HG02623 (cell line): ENCODE measurements at regions not wholly inside any gene's neighbourhood (a gene's known extent, or its start where the extent isn't known, plus 50 kb on each side); places are given as distances from the start of the nearest gene placed in this dataset.

ENCODE experiments used
- ATAC-seq: cut with Tn5 transposase; IDR thresholded peaks from one replicate; pipeline ENCODE4 v1.9.1; 2021; ENCODE audit warnings: moderate library complexity; ENCODE audit not compliant: unreplicated experiment

DNA sequence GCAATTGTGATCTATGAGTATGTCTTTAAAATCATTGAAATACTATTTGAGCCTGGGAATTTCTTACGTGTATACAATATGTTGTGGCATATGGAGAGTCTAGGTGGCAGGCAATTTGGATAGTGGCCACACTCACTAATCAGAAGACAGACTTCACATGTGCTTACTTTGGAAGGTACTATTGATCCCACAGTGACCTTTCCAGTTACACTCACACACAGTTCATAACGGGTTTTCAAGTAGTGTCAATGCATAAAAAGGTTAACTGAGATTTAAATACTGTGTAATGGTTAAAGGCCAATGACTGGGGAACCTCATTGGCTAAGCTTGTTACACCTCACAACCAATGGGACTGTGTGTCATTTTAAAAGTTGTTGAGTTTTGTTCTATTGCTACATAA, 783.2 kb downstream of the RPA4 start:
- no peak for ATAC-seq

DNA sequence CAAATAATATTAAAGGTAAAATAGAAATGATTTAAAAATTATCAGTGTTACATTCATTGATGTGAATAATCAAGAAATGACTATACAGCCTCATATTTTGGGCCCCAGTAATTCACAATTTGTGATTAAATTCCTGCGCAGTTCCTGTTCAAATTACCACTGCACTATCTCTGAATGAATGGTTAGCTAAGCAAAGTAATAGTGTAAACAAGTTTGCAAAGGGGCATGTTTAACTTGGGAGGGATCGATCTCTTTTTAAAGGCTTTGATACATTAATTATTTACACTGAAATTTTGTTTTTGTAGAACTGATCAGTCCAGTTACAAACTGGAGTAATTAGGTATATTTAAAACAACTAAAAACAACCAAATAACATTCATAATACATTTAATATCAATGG, 784.4 kb downstream of the RPA4 start:
- no peak for ATAC-seq

DNA sequence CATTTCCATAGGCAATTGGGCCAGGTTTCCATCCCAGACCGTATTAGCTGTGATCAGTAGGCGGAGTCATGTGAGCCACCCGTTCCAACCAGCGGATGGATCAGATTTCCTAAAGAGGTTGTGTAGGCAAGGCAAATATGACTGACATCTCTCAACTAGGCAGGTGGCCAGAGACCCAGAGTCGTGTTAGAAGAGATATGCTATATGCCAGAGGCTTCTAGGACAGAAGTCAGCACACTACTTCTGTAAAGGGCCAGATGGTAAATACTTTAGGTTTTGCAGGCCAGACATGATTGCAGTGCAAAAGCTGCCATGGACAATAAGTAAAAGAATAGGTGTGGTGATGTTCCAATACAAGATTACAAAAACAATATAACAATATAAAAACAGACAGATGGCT, 788.4 kb downstream of the RPA4 start:
- ATAC-seq: no peak

DNA sequence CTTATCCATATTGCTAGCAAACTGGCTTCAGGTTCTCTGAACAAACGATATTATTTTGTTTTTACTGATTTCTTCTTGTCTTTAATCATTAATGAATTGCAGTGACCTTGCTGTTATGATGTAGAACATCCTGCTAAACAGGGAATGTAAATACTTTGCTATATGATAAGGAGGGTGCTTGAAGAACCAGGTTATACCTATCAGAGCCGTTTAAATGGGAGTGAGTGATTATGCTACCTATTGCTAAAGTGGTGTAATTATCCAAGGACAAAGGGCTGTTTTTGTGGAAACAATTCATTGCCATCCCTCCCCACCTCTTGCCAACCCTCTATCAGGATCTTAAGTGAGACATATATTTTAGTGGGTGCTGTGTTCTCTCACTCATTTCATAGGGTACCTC, 788.9 kb downstream of the RPA4 start:
- ATAC-seq: no peak

DNA sequence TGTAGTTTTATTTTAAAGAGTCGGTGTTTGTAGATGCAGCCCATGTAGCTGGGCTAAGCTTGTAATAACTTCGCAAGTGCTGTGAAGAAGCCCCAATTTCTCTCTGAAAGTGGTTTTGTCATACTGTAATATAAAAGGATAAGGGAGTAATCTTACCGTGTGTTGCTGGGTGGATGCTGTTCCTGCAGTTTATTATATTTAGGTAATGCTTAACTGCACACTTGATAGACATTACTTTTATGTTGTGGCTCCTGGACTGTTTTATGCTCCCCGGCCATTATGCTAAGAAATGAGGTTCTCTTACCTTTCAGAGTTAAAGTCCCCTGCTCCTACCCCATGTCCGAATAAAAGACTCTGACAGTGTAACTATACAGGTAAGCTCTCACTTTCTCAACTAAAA, 789.4 kb downstream of the RPA4 start:
- ATAC-seq: no peak

DNA sequence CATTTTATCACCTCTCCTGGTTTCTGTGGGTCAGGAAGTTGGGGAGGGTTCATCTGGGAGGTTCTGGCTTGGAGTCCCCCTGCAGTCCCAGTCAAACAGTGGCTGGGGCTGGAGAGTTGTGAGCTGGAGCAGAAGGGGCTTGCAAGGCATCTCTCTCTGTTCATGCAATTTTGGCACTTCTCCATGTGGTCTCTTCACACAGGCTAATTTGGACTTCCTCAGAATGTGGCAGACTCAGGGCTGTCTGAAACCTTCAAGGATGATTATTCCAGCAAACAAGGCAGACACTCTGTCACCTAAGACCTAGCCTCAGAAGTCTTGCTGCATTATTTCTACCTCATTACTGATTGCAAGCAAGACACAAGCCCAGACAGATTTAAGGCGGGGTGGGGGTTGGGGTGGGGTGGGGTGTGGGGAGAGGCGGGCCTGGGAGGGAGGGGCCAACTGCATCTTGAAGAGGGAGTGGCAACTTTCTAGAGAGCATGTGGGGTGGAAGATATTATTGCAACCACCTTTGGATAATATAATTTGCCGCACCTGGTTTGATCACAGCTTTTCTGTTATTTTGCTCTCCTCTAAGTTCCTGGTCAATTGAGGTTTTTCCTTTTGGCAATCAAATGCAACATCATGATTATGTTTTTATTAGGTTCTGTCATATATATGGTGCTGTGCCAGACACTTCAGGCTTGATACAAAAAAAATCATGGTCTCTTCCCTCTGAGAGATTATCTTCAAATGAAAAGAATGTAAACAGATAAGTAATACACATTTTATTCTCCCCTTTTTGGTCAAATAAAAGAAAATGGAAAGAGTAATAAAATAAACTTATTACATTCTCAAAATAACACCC, 799.5 kb downstream of the RPA4 start:
- ATAC-seq: no peak

DNA sequence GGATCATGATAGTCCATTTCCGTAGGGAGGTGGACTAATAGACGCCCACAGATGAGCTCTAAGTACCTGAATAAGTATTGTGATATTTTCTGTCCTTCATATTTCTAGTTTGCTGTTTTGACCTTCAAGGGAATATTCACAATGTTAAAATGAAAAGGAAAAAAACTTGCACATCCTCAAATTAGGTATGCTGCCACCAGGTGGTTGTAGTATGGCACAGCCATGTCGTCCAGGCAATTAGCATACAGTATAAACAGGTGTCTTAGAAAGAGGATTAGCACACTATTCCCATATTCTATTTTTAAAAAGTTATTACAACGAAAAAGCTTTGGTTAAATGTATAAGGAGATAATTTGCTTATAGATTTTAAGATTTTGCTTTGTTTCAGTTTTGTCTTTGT, 802.0 kb downstream of the RPA4 start:
- peak; percentile 57 for ATAC-seq

DNA sequence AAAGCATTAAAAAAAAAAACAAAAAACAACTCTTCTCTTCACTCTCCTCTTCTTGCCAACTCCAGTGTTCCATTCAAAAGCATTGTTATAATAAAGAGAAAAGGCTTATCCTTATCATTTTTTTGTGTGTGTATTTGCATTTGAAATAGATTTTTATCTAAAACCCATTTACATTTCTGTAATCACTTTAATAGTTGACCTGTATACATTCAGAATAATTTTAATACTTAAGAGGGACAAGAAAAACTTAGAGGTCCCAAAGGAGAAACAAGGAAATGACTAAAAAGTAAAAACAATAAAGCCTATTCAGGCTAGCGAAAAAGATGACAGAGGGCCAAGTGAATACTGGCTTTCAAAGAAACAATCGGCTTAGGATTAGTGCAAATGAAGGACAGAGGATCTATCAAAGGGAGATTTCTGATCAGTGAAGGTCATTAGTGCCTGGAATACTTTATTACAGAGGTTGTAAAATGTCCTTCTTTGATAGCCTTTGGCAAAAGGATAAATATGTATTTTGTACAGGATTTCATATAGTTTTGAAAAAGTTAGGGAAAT, 808.3 kb downstream of the RPA4 start:
- ATAC-seq: no peak

DNA sequence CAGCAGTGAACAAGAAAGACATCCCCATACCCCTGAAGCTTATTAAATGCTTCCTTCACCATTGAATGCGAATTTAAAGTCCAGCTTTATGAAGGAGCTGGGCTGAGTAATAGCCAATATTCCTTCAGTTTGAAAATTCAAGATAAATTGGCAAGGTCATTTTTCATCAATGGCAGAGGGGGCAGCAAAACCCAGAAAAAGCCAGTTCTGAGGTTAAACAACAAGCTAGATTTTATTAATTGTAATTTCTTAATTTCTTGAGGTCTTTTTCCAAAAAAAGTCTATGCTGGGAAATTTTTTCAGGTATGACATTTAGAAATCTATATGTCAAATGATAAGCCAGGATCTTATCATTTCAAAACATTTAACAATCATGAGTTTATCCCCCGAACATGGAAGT, 808.9 kb downstream of the RPA4 start:
- no peak for ATAC-seq

DNA sequence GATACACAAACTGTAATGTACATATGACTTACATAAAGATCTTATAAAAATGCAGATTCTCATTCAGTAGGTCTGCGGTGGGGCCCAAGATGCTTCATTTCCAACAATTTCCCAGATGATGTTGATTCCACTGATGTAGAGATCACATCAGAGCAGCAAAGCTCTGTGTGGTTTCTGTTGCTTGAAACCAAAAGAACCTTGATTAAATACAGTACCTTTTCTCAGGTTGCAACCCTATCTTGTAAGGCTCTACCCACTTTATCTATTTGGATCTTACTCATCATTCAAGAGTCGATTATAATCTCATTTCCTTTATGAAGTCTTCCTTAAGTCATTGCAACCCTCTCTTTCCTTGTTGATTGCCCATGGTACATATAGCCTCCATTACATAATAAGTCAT, 816.8 kb downstream of the RPA4 start:
- no peak for ATAC-seq

DNA sequence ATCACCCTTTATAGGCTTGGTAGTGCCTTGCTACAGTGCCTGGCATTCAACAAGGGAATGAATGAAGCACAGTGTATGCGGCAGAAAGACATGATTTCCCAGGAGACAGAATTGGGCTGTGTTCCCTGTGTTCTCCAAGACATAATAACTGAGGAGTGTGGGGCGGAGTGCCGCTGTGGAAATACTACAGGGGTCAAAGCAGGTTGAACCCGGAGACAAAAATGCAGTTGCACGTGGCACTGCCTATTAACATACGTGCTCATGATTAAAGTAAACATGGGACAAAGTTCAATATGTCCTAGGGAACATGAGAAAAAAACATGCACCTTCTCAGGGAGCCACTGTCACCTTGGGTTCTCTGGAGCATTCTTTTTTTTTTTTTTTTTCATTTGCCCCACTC, 820.8 kb downstream of the RPA4 start:
- no peak for ATAC-seq

DNA sequence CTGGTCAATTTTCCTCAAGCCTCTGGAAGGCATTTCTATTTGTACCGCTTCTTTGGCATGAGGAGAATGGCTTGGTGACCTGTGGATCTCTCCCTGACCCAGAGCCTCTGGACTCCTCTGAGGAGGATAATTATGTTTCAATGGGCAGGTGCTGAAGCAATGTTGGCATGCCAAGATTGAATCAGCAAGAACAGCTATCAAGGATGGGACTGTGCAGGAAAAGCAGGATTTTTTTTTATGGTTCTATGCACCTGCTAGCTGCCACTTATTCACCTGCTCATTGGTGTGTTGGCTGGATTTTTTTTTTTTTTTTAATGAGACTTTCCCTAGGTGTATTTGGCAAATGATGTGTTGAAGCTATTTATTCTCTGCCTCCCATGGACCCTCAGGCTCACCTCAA, 821.2 kb downstream of the RPA4 start:
- ATAC-seq: no peak

DNA sequence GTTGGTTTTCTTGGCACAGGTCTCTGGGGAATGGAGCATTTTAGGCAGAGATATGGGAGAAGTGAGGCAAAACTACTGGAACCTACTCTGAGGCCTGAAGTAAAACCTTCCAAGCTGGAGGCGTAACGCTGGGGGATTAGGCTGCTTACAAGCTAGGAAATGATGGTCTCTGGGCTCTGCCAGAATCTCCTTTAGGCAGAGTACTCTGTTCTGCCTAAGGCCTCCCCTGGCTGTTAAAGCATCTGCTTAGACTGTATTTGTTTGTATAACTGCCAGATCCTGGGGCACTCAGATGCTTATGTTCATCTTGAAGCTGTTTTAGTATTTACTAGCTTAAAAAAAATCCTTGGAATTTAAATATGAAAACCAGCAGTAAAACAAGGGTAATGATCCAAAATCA, 822.2 kb downstream of the RPA4 start:
- ATAC-seq: no peak

DNA sequence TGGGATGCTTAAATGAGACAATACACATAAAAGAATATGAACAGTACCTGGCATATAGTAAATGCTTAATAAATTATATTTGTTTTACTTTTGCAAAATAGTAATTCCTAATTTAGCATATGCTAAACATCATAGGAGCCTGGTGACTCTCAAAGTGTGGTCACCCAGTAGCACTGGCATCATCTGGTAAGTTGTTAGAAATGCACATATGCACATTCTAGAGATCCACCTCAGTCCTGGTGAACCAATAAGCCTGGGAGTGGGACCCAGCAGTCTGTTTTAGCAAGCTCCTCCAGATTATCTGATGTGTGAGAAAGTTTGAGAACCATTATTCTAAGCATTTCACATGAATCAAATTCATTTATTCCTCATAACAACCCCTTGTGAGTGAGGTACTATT, 830.4 kb downstream of the RPA4 start:
- ATAC-seq: no peak

DNA sequence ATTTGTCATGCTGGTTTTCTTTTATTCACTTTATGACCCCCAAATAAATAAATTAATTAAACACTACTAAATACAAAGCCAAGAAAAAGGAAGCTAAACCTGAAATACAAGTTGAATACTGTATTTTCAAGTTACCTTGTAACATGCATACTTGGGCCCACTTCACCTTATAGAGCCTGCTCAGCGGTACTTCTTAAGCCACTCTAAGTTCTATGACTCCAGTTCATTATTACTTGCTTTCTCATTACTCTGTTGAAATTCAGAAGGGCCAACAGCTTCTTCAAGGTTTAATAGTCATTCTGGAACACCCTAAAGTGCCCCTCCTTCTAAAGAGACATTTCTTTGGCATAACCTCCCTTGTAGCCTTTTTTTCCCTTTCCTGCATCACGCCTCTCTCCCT, 844.5 kb downstream of the RPA4 start:
- no peak for ATAC-seq

DNA sequence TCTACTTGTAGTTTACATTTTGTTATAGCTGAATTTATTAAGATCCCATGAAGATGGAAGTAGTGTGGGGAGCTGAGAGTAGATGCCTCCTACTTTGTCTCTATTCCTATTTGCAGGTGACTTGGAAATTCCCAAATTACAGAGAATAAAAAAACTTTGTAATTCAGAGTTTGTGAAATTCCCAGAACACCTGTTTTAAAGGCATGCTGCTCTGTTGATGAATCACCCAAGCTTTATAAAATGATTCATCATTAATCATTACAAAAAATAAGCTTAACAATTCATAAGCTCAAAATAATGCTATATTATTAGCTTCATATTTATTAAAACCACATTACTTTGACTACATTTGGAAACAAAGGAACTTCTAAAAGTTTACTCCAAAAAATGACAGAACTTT, 856.3 kb downstream of the RPA4 start:
- ATAC-seq: no peak

DNA sequence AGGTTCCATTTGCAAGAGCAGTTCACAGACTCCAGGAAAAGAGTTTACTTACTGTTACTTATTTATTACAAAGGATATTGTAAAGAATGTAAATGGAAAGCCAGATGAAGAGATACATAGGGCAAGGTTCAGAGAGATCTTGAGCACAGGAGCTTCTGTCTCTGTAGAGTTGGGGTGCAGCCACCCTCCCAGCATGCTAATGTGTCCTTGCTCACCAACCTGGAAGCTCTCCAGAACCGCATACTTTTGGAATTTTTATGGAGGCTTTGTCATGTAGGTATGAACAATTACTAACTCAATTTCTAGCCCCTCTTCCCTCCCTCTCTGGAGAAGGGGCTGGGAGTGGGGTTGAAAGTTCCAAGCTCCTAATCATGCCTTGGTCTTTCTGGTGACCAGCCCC, 857.2 kb downstream of the RPA4 start:
- ATAC-seq: no peak

DNA sequence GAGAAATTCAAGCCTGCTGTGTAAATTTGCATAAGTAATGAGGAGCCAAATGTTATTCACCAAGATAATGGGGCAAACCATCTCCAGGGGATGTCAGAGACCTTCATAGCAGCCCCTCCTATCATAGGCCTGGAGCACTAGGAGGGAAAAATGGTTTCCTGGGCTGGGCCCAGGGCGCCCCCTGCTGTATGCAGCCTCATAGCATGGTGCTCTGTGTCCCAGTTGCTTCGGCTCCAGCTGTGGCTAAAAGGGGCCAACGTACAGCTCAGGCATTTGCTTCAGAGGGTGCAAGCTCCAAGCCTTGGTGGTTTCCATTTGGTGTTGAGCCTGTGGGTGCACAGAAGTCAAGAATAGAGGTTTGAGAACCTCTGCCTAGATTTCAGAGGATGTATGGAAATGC, 859.3 kb downstream of the RPA4 start:
- ATAC-seq: no peak

DNA sequence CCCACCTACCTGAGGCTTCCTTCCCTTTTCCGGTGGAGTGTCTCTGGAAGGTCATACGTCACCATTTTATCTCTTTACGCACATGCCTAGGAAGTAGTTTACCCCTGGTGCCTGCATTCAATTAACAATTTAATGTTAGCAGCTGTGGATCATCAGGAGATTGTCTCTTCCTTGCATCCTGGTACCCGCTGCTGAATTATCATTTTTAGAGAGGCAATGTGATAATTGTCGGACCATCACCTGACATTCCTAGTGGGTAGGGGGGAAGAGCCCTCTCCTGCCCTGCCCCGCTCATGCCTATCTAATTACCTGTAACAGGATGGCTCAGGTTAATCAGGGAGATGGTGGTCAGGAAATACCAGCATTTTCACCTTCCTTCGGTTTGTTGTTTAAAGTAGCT, 863.6 kb downstream of the RPA4 start:
- ATAC-seq: no peak

DNA sequence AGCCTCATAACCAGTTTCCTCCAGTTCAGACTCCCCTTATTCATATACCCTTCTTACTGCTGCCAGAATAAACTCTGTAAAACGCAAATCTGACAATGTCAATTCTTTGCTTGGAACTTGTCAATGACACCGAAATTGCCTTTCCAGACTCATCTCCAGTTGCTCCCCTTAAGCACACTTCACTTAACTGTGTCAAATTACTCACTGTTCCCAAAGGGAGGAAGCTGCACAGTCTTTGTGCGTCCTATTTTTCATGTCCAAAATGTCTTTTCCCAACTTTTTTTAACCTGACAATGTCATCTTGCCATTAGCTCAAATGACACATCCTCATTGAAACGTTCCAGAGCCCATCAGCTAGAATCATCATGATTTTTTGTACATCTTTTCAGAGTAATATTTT, 867.3 kb downstream of the RPA4 start:
- ATAC-seq: no peak

DNA sequence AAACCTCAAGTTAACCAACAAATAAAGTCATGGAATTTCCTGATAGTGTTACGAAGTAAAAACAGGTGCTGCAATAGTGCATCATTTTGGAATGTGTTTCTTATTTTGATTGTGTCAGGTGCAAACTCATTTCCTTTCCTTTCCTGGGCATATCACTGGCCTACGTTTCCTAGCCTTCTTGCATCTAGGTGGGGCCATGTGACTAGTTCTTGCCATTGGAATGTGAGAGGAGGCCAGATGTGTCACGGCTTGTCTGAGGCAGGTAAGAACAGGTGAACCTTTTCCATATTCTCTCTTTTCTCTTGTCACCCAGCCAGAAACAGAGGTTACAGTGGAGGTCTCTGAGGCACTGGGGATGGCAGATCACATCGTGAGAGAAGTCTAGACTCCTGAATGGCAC, 868.0 kb downstream of the RPA4 start:
- no peak for ATAC-seq

DNA sequence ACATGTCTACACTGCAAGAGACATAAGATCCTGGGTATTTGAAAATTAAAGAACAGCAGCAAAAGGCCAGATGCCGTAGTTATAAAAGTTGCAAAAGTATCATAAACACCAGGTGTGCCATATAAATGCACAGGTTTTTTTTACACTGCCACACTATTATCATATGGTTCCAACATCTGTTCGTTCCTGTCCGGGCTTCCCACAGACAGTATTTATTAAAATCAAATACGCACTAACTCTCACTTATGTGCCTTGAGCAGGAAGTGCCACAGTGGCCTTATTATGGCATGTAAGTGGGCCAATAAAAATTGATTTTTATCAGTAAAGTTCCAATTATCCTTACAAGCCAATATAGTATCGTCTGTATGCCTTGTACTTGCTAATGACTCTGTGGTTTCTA, 873.2 kb downstream of the RPA4 start:
- no peak for ATAC-seq

DNA sequence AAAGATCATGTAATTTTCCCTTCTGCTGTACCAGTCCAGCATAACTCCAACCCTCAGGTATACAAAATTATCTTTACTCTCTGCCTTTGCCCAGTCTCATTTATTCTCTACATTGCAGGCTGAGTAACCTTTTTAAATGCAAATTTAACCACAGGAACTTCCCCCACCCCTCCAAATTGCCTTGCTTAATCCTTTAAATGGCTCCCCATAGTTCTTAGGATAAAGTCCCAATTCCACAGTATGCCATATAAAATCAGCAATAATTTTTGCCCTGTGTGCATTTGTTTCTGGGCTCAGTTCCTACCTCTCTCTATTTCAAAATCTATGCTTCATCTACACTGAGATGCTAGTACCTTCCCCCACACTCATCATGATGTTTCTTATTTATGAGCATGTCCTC, 879.7 kb downstream of the RPA4 start:
- ATAC-seq: no peak
